Endothelial cell of hepatic sinusoid (primary cell): ENCODE measurements at regions not wholly inside any gene's neighbourhood (a gene's known extent, or its start where the extent isn't known, plus 50 kb on each side); places are given as distances from the start of the nearest gene placed in this dataset.
"Not testable (repeated sequence)": the region's sequence is repeated elsewhere in the genome, so short reads cannot be mapped to it uniquely, and the experiment has no call there.

Experiments used
- in situ Hi-C: cut with HindIII; loops from 2 replicates; pipeline ENCODE4 v1.10.0; 2017; ENCODE audit warnings: low sequenced_read_pairs

DNA sequence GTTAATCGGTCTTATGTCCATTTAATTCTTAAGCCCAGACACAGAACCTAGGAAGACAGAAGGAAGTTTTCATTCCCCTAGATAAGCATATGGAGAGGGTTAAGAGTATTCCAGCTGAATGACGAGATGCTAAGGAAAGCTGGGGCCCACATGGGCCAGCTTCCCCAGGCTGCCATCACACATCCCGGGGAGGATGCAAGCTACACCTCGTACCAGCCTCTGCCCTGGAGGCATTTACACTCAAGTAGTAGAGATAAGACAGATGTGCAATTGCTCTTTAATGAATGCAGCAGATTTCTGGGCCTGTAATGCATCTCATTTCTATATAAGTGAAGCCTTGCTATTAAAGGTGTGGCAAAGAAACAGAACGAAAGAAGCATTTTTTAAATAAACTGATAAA is 144.5 kb downstream of the MEX3B start:
- in situ Hi-C loops = no loop called here

GRCh38 chr15:81899730-81900129 is 146.1 kb downstream of the MEX3B start:
- in situ Hi-C loops = no loop called here

GRCh38 chr15:81899024-81899423 is 146.8 kb downstream of the MEX3B start:
- in situ Hi-C loops = no loop called here

- in situ Hi-C loops = no loop called here
Measured at GRCh38 chr15:81897057-81897677, 148.7 kb downstream of the MEX3B start.

DNA sequence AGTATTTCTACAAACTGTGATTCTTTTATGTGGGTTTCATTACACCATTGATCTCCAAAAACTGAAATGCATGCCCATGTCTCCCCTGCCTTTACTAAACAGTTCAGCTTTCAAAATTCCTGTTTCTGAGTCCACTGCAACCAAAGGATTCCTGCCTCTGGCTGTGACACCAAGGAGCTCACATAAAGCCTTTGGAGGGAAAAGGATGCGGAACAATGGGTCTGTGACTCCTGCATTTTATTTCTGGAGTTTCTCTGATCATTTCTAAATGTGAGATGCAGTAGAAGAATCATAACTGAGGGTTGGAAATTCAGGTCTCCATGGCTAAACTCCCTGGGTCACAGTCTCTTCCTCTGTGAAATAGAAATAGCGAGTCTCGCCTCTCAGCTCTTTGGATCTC is 149.5 kb downstream of the MEX3B start:
- in situ Hi-C loops = no loop called here

DNA sequence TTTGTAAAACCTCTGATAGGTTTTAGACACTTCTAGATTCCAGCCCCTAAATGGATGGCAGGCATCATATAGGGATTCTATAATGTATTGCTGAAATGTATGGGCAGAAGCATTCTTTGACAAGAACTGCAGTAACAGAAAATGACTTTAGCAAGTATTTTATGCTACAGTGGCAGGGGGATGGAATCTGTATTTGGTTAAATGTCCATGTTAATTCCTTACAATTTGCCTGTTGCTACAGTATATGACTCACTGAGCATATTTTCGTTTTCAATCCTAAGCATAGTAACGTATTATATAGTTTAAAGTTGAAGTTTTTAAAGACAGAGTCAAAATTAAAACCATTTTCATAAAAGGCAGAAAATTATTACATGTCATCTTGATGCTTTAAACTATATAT is 150.1 kb downstream of the MEX3B start:
- in situ Hi-C loops = no loop called here

DNA sequence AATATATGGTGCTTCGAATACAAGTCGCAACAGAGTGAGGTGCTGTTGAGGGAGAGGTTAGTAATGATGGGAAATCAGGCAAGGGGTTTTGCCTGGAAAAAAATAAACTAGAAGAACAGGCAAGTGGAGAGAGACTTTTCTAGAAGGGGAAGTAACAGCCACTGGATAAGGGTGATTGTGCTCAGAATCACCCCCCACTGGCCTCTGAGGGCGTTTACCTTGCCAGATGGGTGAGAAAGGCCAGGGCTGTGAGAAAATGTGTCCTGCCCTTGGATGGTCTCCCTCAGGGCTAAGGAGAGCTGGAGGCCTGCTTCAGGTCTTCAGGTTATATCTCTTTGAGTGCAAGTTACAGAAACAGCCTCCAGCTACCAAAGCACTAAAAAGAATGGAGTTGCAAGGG is 151.8 kb downstream of the MEX3B start:
- in situ Hi-C loops = loop anchor here (5.0 kb wide), 1 partner anchor 73 kb away; no protein-coding TSS in a partner anchor

- in situ Hi-C loops = loop anchor here (5.0 kb wide), 1 partner anchor 74 kb away; no protein-coding TSS in a partner anchor
Measured at GRCh38 chr15:81893182-81893835, 152.5 kb downstream of the MEX3B start.

DNA sequence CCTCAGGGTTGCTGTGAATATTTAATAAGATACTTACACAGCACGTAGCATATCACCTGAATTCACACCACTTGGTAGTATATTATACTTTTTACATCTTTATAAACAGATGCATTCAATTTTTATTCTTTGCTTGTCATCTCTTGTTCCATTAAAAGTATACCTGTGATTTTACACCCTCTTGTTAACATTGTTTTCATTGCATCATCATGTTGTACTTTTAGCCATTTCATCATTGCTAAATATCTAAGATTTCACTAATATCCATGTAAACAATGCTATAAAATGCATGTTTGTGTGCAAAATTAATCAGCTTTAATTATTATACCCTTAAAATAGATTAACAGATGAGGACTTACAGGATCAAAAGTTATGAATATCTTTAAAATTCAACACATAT is 155.3 kb downstream of the MEX3B start:
- in situ Hi-C loops = loop anchor here (5.0 kb wide), 1 partner anchor 77 kb away; no protein-coding TSS in a partner anchor

- in situ Hi-C loops = no loop called here
Measured at GRCh38 chr15:81889485-81889881, 156.3 kb downstream of the MEX3B start.

- in situ Hi-C loops = no loop called here
Measured at GRCh38 chr15:81888748-81889484, 156.9 kb downstream of the MEX3B start.

GRCh38 chr15:81887912-81888311 is 157.9 kb downstream of the MEX3B start:
- in situ Hi-C loops = no loop called here

- in situ Hi-C loops = not testable (repeated sequence)
Measured at GRCh38 chr15:81887188-81887587, 158.6 kb downstream of the MEX3B start.

- in situ Hi-C loops = no loop called here
Measured at GRCh38 chr15:81886591-81886990, 159.2 kb downstream of the MEX3B start.

GRCh38 chr15:81886080-81886479 is 159.7 kb downstream of the MEX3B start:
- in situ Hi-C loops = no loop called here

DNA sequence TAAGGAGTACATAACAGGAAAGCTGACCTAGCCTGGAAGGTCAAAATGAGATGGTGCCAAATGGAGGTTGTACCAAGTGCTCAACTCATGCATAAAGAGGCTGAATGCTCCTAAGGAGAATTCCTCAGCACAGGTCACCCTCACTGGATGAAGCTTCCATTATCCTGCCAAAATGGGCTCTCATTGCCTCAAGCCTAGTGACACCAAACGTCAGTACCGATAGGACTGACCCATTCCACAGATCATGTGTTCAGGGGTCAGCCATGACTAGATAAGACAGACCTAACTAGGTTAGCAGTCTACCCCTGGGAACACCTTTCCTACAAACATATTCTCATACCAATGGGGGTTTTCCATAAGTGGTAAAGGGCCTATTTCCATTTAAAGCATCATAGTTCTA is 160.7 kb downstream of the MEX3B start:
- in situ Hi-C loops = no loop called here

DNA sequence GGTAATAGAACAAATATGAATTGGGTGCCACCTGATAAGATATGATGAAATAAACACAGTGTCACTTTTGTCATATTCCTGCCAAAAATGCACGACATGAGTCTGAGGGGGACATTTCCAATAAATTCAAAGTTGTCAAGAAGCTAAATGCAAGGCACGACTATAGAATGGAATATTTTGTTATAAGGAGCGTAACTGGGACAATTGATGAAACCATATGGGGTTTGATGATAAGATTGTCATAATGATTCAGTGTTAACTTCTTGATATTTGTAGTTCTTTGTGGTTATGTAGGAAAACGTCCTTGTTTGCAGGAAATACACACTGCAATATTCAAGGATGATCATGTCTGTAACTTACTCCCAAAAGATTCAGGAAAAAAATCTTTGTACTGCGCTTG is 163.3 kb downstream of the MEX3B start:
- in situ Hi-C loops = no loop called here

DNA sequence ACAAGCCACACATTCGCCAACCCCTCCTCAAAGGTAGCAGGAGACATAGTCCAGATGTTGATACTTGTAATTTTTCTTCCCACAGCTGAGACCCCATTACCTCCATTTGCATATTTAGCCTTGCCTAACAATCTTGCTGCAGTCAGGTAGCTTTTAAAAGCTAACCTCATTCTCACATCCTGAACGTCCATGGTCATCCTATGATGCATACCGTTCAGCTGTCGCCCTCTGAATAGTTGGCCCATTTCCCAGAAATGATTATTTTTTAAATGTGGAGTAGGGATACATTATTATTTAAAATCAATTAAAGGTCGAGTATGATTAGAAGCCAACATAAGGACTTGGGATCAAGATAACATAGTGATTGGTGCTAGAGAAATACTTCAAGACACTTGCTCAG is 165.0 kb downstream of the MEX3B start:
- in situ Hi-C loops = no loop called here

DNA sequence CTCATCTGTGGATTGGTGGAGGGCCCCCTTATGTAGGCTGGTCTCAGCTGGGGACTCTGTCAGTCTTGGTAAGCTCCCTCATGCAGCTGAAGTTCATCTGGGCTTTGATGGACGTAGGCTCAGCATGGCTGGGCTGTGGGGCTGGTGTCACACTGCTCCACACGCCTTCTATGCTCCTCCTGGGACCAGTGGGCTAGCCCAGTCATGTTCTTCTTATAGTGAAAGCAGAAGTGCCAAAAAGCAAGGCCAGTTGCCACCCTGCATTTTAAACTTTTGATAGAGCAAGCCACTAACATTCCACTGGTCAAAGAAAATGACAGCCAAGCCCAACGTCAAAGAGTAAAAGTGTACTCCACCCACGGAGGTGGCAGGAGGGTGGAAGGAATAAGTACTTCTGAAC is 165.5 kb downstream of the MEX3B start:
- in situ Hi-C loops = no loop called here

DNA sequence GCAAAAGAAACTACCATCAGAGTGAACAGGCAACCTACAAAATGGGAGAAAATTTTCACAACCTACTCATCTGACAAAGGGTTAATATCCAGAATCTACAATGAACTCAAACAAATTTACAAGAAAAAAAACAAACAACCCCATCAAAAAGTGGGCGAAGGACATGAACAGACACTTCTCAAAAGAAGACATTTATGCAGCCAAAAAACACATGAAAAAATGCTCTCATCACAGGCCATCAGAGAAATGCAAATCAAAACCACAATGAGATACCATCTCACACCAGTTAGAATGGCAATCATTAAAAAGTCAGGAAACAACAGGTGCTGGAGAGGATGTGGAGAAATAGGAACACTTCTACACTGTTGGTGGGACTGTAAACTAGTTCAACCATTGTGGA is 170.1 kb downstream of the MEX3B start:
- in situ Hi-C loops = not testable (repeated sequence)

DNA sequence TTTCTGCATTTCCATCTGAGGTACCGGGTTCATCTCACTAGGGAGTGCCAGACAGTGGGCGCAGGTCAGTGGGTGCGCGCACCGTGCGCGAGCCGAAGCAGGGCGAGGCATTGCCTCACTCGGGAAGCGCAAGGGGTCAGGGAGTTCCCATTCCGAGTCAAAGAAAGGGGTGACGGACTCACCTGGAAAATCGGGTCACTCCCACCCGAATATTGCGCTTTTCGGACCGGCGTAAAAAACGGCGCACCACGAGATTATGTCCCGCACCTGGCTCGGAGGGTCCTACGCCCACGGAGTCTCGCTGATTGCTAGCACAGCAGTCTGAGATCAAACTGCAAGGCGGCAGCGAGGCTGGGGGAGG is 175.1 kb downstream of the MEX3B start:
- in situ Hi-C loops = not testable (repeated sequence)
